ENCODE measurements at regions not wholly inside any gene's neighbourhood (a gene's known extent, or its start where the extent isn't known, plus 50 kb on each side); places are given as distances from the start of the nearest gene placed in this dataset.
A peak's percentile ranks its signal among the peaks of the same experiment; 100 is the strongest.

GRCh38 chr3:151992326-151993041, 119.0 kb downstream of the SUCNR1 start:
- no peak for DNase-seq (ENCODE audit: low read depth)

DNA sequence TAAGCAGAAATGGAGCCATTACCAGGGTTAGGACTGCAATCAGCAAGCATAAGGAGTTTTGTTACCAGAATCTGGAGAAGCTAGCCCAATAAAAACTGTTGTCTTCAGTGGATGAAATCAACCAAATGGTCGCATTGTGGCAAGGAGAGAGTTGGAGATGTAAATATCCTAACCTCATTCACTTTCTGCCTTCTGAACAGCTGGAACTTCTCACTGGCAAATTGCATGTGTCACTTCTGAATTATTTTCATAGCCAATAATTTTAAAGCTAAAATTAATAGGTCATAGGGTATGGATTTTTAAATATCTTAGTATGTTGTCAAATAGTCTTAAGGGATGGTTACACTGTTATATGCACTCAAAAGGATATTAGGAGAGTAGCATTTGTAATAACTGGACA, 121.6 kb downstream of the SUCNR1 start:
- no peak for DNase-seq (ENCODE audit: low read depth)

- no peak for DNase-seq (ENCODE audit: low read depth)
Measured at GRCh38 chr3:151998744-151999143, 125.3 kb downstream of the SUCNR1 start.

GRCh38 chr3:151999936-152000335, 126.5 kb downstream of the SUCNR1 start:
- DNase-seq (ENCODE audit: low read depth): no peak

GRCh38 chr3:152011812-152012735, 138.6 kb downstream of the SUCNR1 start:
- no peak for DNase-seq (ENCODE audit: low read depth)

DNA sequence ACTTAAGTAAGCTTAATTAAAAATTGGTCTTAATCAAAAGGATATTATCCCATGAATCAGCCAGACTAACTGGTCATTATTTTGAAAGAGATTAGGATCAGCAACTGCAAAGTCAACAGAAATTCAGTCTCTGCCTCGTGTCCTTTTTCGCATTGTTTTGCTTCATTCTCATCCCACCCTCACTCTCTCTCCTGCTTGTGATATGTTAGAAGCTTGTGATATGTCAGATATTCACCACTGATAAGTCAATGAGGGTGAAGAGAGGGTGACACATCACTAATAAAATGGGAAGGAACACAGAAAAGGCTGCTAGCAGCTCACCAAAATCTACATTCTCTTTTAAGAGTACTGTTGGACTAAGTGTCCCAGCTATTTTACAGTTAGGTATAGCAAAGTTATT, 146.1 kb downstream of the SUCNR1 start:
- no peak for DNase-seq (ENCODE audit: low read depth)

- peak; percentile 4 for DNase-seq (ENCODE audit: low read depth)
Measured at GRCh38 chr3:152021951-152022461, 148.6 kb downstream of the SUCNR1 start.

DNA sequence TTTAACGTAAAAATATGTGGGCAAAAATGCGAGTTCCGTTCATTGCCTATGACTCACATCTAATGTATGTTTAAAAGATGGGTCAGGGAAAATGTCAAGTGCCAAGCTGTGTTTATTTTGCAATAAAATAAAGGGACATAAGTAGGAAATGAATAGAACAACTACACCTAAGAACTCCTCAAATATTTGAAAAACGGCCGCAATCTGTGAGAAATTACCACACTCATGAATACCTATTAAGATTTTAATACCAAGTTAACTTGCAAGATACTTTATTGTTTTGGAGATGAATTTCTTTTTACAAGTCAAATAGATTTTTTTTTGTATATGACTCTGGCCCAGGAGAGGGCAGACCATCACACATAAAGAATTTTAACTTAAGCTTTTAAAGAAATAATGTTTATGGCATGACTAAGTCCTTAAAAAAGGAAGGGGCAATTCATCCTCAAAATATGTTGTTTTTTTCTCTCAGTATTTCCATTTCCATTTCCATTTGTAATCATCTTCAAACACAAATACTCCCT, 152.7 kb downstream of the SUCNR1 start:
- no peak for DNase-seq (ENCODE audit: low read depth)

- no peak for DNase-seq (ENCODE audit: low read depth)
Measured at GRCh38 chr3:152030320-152030719, 156.9 kb downstream of the SUCNR1 start.

DNA sequence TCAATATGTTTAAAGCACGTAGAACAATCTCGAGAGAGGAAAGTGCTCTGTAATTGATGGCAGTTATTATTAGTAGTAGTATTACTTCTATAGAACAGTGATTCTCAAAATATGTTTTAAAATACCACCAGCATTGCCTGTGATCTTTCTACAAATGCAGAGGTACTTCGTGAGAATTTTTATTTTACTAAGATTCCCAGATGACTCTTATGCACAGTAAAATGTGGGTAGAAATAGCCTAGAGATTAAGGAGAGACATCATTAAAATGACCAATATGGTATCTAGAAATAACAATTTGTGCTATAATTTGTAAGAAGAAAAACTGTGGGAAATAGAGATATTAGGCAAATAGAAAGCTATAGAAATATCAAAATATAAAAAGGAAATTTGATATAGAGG, 157.9 kb downstream of the SUCNR1 start:
- no peak for DNase-seq (ENCODE audit: low read depth)

DNA sequence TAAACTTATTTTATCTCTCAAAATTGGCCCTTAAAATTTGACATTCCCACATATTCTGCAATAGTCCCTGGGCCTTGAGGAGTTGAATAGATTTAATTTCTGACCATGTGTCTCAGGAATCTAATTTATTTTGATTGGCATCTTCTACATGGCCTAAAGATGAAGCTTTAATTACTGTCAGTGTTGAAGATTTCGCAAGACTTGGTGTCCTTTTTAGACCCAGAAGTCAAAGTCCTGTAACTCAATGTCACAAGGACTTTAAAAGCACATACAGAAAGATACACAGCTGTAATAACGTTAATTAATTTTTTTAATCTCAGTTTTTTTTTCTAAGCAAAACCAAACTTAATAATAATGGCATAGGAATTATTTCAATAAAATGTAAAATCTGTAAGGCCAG, 163.9 kb downstream of the SUCNR1 start:
- no peak for DNase-seq (ENCODE audit: low read depth)

DNA sequence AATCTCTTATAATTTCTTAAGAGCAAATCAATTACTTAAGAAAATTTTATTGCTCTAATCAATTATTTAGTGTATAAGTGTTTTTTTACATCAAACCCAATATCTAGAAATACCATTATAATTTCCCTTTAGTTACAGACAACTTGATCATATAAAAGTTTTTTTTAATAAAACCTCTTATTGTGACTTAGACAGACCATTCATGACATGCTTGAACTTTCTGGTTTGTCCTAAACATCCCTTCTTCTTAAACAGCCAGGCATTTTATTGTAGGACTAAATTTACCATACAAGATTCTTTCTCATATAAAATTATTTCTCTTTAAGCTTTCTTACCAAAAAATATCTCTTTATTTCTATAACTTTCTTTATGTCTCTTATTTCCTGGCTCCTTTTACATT, 164.5 kb downstream of the SUCNR1 start:
- DNase-seq (ENCODE audit: low read depth): no peak

DNA sequence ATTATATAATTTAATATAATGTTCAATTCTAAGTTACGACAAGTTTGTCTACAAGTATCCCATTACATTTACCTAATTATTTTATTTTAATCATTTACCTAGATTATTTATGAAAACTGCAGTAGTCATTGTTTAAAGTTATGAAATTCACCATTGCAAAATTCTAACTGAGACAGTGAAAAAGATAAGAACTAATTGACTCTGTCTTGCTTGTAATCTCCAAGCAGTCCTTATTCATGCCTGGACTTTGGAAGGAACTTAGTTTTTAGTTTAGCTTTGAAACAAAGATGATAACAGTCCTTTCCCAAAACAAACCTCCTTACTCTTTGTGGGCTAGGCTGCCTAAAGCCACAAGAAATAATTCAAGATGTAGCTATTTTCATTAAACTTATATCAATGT, 165.0 kb downstream of the SUCNR1 start:
- DNase-seq (ENCODE audit: low read depth): no peak

DNA sequence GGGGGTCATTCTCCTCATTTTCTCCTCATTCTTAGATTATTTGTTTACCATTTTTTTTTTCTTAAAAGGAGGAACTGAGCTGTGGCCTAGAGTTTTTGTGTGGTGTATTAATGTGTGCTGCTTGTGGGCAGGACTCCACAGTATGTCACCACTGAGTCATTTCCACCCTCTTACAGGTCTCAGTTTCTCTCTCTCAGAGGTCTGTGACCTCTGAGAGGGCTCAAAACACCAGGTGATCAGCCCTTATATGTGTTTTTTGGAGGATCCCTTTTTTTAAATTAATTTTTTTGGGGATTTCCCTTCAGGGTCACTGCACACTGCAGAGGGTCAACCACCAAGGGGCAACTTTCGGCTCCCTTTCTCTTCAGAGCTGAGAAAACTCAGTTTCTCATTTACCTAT, 166.4 kb downstream of the SUCNR1 start:
- no peak for DNase-seq (ENCODE audit: low read depth)

GRCh38 chr3:152040319-152040718, 166.9 kb downstream of the SUCNR1 start:
- DNase-seq (ENCODE audit: low read depth): no peak

DNA sequence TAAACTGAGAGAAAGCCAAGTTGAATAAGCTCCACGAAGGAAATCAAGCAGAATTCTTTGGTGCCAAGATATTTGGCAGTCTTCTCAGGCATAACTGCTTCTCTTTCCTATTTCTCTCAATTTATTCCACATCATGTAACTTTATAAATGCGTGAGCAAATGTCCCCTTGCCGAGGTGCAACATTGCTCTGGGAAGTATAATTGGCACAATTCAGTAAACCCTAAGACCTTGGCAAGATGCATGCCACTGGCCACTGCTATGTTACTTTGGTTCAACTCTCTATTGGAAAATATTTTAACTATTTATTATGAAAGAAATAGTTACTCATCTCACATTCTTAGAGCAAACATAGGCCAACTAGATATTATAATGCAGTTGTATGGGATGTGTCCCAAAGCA, 170.2 kb downstream of the SUCNR1 start:
- DNase-seq (ENCODE audit: low read depth): no peak

GRCh38 chr3:152046280-152046679, 172.8 kb downstream of the SUCNR1 start:
- DNase-seq (ENCODE audit: low read depth): no peak

- DNase-seq (ENCODE audit: low read depth): no peak
Measured at GRCh38 chr3:152047465-152047864, 174.0 kb downstream of the SUCNR1 start.

GRCh38 chr3:152048831-152049230, 175.4 kb downstream of the SUCNR1 start:
- no peak for DNase-seq (ENCODE audit: low read depth)

- no peak for DNase-seq (ENCODE audit: low read depth)
Measured at GRCh38 chr3:152050903-152051302, 177.5 kb downstream of the SUCNR1 start.

DNA sequence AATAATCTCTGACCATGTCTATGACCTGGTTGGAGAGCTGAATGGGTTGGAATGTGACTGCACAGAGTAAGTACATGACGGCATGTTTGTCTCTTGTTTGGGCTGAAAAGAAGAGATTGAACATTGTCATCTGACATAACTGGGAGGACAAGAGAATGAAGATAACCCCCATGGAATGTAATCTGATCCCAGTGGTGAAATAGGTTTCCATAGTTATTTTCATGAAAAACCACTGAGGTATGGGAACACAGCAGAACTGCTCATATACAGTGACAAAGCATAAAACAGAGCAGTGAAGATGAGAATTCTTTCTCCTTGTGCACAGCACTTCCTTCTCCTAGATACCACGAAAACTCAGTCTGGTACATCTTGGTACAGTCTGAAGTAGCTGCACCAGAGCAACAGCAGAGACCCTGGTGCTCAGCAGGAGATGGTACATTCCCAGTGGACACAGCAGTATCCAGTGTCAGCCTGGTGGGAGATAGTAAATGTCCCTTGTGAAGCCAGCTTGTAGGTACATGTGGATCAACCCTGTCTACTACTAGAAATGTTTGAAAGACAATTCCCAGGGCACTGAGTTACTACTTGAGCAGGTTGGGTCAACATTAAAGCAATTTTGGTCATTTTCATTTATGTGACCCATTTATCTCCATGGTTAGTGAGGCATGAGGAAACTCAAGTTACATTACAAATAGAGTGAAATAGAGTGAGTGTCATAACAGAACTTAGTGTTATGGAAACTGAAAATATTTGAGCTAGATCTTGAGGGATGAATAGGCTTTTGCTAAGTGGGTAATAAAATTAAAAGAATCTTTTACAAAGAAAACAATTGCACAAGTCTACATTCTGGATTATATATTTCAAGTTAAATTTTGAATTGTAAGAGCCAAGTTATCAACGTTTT, 178.3 kb downstream of the SUCNR1 start:
- DNase-seq (ENCODE audit: low read depth): no peak

DNA sequence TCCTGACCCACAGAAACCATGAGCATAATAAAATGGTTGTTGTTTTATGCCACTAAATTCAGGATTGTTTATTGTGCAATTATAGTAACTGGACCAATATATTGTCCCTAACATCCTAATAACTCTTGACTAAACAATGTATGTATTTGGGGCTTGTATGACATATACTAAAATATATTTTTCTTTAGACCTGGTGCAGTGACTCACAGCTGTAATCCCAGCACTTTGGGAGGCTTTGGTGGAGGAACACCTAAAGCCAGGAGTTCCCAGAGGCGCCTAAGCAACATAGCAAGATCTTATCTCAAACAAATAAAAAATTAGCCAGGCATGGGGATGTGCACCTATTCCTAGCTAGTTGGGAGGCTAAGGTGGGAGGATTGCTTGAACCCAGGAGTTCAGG, 180.4 kb downstream of the SUCNR1 start:
- no peak for DNase-seq (ENCODE audit: low read depth)

Data from activated T-cell treated with anti-CD3 and anti-CD28 coated beads for 24 hours (primary cell).